ENCODE measurements at regions not wholly inside any gene's neighbourhood (a gene's known extent, or its start where the extent isn't known, plus 50 kb on each side); places are given as distances from the start of the nearest gene placed in this dataset.

- no peak for DNase-seq
These were observed 365.1 kb upstream of the SEMA6D start for GRCh38 chr15:47352217-47352616.

GRCh38 chr15:47355759-47356158 lies 361.5 kb upstream of the SEMA6D start:
- no peak for DNase-seq

GRCh38 chr15:47356297-47356696 lies 361.0 kb upstream of the SEMA6D start:
- DNase-seq, result no peak

- no peak for DNase-seq
These were observed 358.4 kb upstream of the SEMA6D start for GRCh38 chr15:47358876-47359275.

DNA sequence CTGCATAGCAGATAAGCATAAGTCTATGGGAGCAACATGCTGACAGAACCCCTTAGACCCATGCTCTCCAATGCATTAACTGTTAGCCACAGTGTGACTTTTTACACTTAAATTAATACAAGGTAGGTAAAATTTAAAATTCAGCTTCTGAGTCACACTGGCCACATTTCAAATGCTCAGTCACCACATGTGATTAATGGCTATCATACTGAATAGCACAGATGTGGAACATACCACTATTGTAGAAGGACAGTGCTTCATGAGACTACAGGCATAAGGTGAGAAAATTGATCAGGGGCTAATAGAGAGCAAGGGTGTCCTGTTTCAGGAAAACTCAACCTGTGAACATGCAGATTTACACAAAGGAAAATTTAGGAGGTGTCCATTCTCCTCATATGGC lies 357.0 kb upstream of the SEMA6D start:
- no peak for DNase-seq

- DNase-seq, result no peak
These were observed 355.0 kb upstream of the SEMA6D start for GRCh38 chr15:47362118-47362905.

- DNase-seq, result no peak
These were observed 353.7 kb upstream of the SEMA6D start for GRCh38 chr15:47363653-47364052.

GRCh38 chr15:47364230-47365141 lies 352.8 kb upstream of the SEMA6D start:
- DNase-seq, result no peak

DNA sequence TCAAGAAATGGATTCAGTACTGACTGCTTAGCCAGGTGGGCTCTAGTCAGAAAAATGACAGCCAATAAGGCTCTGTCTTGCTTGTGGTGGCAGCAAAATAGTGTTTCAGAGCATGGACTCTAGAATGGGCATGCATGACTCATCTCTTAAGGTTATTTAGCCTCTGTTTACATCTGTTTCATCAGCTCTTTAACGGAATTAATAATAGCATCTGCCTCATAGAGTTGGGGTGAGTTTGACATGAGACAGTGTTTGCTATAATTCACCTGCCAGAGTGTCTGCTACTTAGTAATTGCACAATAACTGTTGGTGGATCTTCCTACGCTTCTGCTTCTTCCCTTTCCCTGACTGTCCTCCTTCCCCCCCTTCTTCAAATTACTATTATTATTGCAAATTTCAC lies 350.4 kb upstream of the SEMA6D start:
- DNase-seq, result no peak

GRCh38 chr15:47367726-47368390 lies 349.4 kb upstream of the SEMA6D start:
- no peak for DNase-seq

GRCh38 chr15:47371939-47372338 lies 345.4 kb upstream of the SEMA6D start:
- DNase-seq, result no peak

DNA sequence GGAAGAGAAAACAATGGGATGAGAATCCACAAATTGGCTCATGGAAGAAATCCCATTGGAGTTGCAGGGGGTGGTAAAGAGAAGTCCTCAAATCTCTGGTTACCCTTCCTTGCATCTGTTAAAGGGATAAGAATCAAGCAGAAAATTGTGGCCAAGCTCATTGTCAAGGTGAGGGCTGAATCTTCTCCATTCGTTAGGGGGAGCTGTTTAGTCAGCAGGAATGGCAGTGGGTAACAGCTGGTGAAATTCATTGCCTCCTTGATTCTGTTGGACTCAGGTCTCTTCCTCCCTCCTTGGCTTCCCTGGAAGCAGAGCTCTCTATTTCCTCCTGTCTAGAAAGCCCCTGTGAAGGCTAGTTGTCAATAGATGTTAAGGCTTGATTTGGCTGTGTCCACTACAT lies 343.1 kb upstream of the SEMA6D start:
- no peak for DNase-seq

GRCh38 chr15:47376190-47376589 lies 341.1 kb upstream of the SEMA6D start:
- DNase-seq, result no peak

DNA sequence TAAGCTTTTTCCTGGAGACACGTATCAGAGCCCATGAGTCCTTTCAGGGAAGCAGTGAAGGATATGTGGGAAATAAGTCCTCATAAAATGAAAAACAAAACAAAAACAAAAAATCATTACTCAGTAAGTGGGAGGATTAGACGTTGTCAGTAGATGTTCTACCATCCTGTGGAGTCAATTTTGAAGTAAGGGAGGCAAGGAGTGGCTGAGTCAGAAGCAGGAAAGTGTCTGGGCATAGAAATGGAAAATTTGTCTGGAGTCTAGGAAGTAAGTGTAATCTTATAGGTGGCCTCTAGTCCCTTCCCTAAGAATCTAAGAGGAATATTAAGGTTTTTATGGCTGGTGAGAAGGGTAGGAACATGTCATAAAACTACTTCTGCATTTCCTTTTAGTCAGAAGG lies 339.8 kb upstream of the SEMA6D start:
- no peak for DNase-seq

DNA sequence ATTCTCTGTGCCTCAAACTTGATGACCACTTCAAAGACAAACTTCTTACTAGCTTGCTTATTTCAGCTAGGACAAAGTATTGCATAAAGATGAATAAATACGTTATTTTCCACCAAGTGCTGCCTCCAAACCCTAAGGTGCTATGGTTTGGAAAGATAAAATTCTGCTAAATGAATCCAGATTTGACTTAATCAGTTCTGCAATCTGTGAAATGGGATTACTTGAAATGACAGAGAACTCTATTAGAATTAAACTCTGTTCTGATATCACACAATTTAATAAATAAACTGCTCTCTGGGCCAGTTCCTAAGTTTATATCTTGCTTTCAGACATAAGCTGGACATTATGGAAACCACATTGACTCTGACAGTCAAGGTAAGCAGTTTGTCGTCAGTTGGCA lies 338.8 kb upstream of the SEMA6D start:
- DNase-seq, result no peak

GRCh38 chr15:47383102-47383501 lies 334.2 kb upstream of the SEMA6D start:
- DNase-seq, result no peak

- DNase-seq, result no peak
These were observed 333.5 kb upstream of the SEMA6D start for GRCh38 chr15:47383801-47384200.

GRCh38 chr15:47384341-47384740 lies 333.0 kb upstream of the SEMA6D start:
- peak; percentile 15 for DNase-seq

DNA sequence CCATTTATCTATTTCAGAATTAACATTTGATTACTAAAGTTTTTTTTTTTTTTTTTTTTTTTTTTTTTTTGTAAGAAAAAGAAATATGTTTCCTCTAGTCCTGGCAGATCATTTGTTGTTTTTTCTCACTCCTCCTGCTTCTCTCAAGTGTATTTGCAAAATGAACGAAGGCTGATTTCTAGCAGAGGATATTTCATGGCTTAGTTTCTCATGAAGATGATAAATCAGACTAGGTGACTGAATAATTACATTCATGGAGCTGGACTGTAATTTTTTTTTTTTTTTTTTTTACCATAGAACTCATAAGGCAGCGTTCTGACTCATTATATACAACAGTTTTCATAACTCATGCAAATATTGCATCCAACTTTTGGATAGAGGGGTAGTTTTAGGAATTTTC lies 332.5 kb upstream of the SEMA6D start:
- no peak for DNase-seq

DNA sequence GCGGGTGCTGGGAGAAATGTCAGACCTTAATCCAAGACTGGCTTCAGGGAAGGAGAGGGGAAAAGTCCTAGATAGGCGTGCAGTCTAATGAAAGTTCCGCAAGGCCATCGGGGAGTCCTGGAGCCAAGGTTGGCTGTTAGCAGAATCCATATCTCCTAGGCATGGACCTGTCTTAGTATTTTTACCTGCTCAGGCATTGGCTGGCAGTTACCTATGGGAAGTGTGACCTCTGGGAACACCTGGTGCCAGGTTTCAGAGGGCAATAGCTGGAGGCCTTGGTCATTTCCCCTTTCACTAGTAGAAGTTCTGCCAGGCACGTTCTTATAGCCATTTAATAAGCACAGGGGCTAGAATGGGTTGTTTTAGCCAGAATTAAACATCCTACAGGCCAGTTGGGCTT lies 330.8 kb upstream of the SEMA6D start:
- DNase-seq, result no peak

GRCh38 chr15:47388299-47388698 lies 329.0 kb upstream of the SEMA6D start:
- no peak for DNase-seq

GRCh38 chr15:47390208-47390765 lies 327.0 kb upstream of the SEMA6D start:
- DNase-seq, result no peak

GRCh38 chr15:47394286-47394809 lies 323.0 kb upstream of the SEMA6D start:
- no peak for DNase-seq

Measured in T1000 (cell line).